ENCODE measurements at regions not wholly inside any gene's neighbourhood (a gene's known extent, or its start where the extent isn't known, plus 50 kb on each side); places are given as distances from the start of the nearest gene placed in this dataset.
"Not testable (repeated sequence)": the region's sequence is repeated elsewhere in the genome, so short reads cannot be mapped to it uniquely, and the experiment has no call there.

DNA sequence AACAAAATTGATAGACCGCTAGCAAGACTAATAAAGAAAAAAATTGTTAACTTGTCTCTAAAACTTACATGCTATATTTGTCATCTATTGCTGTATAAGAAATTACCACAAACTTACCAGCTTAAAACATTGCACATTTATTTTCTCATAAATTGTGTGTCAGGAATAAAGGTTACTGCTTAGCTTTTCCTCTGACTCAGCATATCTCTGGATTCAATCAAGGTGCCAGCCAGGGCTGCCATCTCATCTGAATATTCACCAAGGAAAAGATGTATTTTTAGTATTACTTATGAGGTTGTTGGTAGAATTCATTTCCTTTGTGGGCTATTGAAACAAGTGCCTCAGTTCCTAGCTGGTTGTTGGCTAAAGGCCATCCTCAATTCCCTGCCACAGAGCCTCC lies 912.6 kb upstream of the NEGR1 start:
- no peak overlapping the region for H3K27ac ChIP-seq
- no peaks in the 10 kb centered on the region for H3K27me3 ChIP-seq
- H3K4me1 ChIP-seq = no peaks in the 10 kb centered on the region
- WGBS, 4 donors = 84 to 95% (median 89%) methylated on average over 1 of the region's 1 CpG
- intact Hi-C loops (cut with DNase I) = no loop called here
- DNase-seq = no peak
- TF ChIP-seq, protein P1, sequence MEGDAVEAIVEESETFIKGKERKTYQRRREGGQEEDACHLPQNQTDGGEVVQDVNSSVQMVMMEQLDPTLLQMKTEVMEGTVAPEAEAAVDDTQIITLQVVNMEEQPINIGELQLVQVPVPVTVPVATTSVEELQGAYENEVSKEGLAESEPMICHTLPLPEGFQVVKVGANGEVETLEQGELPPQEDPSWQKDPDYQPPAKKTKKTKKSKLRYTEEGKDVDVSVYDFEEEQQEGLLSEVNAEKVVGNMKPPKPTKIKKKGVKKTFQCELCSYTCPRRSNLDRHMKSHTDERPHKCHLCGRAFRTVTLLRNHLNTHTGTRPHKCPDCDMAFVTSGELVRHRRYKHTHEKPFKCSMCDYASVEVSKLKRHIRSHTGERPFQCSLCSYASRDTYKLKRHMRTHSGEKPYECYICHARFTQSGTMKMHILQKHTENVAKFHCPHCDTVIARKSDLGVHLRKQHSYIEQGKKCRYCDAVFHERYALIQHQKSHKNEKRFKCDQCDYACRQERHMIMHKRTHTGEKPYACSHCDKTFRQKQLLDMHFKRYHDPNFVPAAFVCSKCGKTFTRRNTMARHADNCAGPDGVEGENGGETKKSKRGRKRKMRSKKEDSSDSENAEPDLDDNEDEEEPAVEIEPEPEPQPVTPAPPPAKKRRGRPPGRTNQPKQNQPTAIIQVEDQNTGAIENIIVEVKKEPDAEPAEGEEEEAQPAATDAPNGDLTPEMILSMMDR (IDR thresholded peaks at IDR 0.05) = no peak
- no peak for TF ChIP-seq POLR2A (IDR thresholded peaks at IDR 0.05)
- no peaks in the 10 kb centered on the region for H3K36me3 ChIP-seq
- H3K4me3 ChIP-seq = no peak overlapping the region
- no peak for ATAC-seq
- H3K9me3 ChIP-seq = peaks cover 0 to 15% (median 0%) of the 10 kb centered on the region in 12 donors

DNA sequence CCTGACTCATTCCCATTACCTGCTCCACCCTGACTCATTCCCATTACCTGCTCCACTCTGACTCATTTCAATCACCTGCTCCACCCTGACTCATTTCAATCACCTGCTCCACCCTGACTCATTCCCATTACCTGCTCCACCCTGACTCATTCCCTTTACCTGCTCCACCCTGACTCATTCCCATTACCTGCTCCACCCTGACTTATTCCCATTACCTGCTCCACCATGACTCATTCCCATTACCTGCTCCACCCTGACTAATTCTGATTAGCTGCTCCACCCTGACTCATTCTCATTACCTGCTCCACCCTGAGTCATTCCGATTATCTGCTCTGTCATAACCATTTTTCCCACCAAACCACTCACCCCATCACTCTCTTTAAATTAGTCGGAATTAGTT lies 901.2 kb upstream of the NEGR1 start:
- ATAC-seq; H3K27ac ChIP-seq; H3K9me3 ChIP-seq; H3K27me3 ChIP-seq; H3K36me3 ChIP-seq; DNase-seq; H3K4me3 ChIP-seq; intact Hi-C loops (cut with DNase I); H3K4me1 ChIP-seq: not testable (repeated sequence)
- 84 to 90% (median 88%) methylated on average over 2 of the region's 2 CpGs for WGBS, 4 donors

DNA sequence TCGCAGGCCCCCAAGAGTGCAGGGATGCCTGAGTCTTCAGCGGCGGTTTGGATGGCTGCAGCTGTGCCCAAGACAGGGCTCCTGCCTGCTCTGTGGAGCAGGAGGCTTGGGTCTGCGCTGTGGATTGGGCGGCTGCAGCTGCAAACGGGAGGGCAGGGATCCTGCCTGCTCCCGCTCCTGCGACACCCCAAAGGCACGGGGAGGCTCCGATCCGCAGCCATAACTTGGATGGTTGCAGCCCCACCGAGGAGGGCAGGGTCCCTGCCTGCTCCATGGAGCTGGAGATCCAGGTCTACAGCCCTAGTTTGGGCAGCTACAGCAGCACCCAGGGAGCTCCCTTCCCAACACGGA lies 898.8 kb upstream of the NEGR1 start:
- H3K27ac ChIP-seq = no peak overlapping the region
- no peaks in the 10 kb centered on the region for H3K4me1 ChIP-seq
- TF ChIP-seq, protein P1 (IDR thresholded peaks at IDR 0.05) = no peak
- no peak for TF ChIP-seq POLR2A (IDR thresholded peaks at IDR 0.05)
- 0 to 89% (median 86%) methylated on average over 1 to 13 of the region's 13 CpGs for WGBS, 4 donors
- ATAC-seq (no peak), DNase-seq (peak in 1 of 5 donors; percentile 42)
- no peaks in the 10 kb centered on the region for H3K27me3 ChIP-seq
- H3K4me3 ChIP-seq = no peak overlapping the region
- intact Hi-C loops (cut with DNase I) = no loop called here
- peaks cover 0 to 4% (median 0%) of the 10 kb centered on the region in 12 donors for H3K9me3 ChIP-seq
- no peaks in the 10 kb centered on the region for H3K36me3 ChIP-seq

DNA sequence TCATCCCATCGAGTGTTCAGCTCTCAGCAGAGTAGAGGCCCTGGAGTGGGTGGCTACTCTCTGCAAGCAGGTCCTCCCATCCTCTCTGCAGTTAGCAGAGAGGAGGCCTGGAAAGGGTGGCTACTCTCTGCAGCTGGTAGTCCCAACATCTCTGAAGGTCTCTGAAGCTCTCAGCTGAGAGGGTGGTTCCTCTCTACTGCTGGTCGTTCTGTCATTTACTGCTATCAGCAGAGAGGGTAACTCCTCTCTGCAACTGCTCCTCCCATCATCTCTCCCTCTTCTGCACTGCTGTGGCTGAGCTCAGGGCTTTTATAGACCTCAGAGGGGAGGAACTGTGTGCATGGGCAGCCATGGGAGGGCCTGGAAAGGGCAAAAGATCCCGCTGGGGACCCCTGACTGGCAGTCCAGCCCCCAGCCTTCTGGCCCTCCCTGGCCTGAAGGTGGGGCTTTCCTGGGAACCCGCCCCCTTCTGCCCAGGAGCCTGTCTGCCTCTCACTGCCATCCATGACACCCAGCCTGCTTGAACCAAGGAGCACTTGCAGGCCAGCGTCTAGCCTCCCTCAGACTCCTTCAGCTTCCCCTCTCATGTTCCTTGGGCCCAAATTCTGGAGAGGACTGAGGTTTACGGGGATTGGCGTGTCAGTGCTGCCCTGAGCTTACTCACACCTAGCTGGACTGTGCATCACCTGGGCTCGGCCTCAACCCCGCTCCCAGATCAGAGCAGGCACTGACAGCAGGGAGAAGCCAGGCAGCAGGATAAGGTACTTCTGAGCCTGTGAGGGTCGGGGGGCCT lies 898.3 kb upstream of the NEGR1 start:
- no peak overlapping the region for H3K27ac ChIP-seq
- TF ChIP-seq POLR2A (IDR thresholded peaks at IDR 0.05) = no peak
- TF ChIP-seq, protein P1 (IDR thresholded peaks at IDR 0.05) = no peak
- intact Hi-C loops (cut with DNase I) = no loop called here
- peak in 1 of 5 donors; percentile 19 for DNase-seq
- no peak for ATAC-seq
- 65 to 84% (median 74%) methylated on average over 3 to 10 of the region's 10 CpGs for WGBS, 4 donors
- H3K4me3 ChIP-seq = no peak overlapping the region
- H3K9me3 ChIP-seq = peaks cover 0 to 4% (median 0%) of the 10 kb centered on the region in 12 donors
- H3K27me3 ChIP-seq = no peaks in the 10 kb centered on the region
- H3K36me3 ChIP-seq = no peaks in the 10 kb centered on the region
- no peaks in the 10 kb centered on the region for H3K4me1 ChIP-seq

DNA sequence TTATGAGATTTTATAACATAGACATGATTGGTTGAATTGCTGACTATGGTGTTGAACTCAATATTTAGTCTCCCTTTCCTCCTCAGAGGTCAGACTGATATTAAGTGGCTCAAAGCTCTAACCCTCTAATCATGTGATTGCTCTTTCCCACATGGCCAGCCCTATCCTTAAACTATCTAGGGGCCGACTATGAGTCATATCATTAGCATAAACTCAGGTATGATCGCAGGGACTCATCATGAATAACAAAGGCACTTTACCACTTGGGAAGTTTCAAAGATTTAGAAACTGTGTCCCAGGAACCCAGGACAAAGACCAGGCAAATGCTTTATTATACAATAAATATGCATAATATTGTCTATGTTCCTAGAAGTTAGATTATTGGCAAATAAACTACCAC lies 894.6 kb upstream of the NEGR1 start:
- intact Hi-C loops (cut with DNase I) = no loop called here
- TF ChIP-seq, protein P1 (IDR thresholded peaks at IDR 0.05) = no peak
- TF ChIP-seq POLR2A (IDR thresholded peaks at IDR 0.05) = no peak
- 78 to 92% (median 87%) methylated on average over 2 of the region's 2 CpGs for WGBS, 4 donors
- no peak overlapping the region for H3K4me3 ChIP-seq
- no peak for ATAC-seq
- no peaks in the 10 kb centered on the region for H3K27me3 ChIP-seq
- H3K4me1 ChIP-seq = no peaks in the 10 kb centered on the region
- peaks cover 0 to 4% (median 0%) of the 10 kb centered on the region in 12 donors for H3K9me3 ChIP-seq
- H3K36me3 ChIP-seq = no peaks in the 10 kb centered on the region
- no peak for DNase-seq
- no peak overlapping the region for H3K27ac ChIP-seq

Measured in heart left ventricle (tissue), 16 donors.